GM21423 (cell line): ENCODE measurements at regions not wholly inside any gene's neighbourhood (a gene's known extent, or its start where the extent isn't known, plus 50 kb on each side); places are given as distances from the start of the nearest gene placed in this dataset.

Source experiments
- ATAC-seq: cut with Tn5 transposase; IDR thresholded peaks from one replicate; pipeline ENCODE4 v1.9.1; 2021; ENCODE audit warnings: mild to moderate bottlenecking, moderate library complexity; ENCODE audit not compliant: unreplicated experiment

- no peak for ATAC-seq
Observed at GRCh38 chr22:49590381-49590780, 237.3 kb downstream of the BRD1 start.

- no peak for ATAC-seq
Observed at GRCh38 chr22:49589811-49590210, 237.9 kb downstream of the BRD1 start.

DNA sequence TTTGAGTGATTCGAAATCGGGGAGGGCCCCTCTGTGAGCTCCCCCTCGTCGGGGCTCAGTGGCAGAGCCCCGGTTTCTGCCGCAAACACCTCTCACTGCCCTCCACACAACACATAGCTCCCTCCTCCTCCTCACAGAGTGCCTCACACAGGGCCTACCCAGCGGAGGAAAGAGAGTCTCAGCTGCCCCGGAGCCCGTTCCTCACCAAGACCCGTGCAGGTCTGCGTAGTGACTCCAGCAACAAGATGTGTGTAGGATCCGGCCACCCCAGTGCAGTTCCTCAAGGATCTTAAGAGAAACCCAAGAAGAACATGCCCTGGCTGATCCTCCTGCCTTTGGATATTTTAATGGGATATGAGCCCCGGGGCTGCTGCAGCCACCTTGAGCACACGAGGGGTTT, 238.4 kb downstream of the BRD1 start:
- no peak for ATAC-seq

DNA sequence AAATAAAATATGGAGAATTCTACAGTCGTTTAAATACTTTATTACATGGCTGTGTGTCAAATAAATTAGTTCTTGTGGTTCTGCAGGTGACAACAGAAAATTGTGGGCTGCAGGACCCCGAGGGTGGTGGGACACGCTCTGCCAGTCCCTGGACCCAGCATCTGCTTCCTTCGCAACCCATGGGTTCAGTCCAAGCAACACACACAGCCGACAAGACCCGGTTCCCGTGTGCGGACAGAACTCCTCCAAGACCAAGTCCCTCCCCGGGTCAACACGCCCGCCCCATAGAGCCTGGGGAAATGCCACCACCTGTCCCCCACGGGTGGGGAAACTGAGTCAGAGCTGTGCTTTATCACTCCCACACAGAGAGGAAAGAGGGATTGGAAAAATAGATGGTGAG, 238.9 kb downstream of the BRD1 start:
- ATAC-seq: no peak

DNA sequence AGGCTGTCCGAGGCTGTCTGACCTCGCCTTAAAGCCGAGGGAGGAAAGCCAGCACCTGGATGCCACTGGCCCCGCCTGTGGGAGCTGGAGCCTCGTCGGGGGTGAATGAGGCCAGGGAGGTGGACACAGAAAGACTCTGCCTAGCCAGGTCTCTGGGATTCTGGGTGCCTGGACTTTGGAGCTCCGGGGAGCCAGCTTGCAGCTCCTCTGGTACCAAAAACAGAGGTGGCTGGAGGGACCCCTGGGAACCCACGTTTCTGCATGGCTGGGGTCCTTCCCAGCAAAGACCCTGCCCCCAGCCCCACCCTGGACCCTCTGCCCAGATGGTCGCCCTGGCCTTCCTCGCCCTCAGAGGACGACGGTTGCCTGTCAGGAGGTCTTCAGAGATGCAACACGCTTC, 239.7 kb downstream of the BRD1 start:
- no peak for ATAC-seq

GRCh38 chr22:49587421-49587820, 240.3 kb downstream of the BRD1 start:
- no peak for ATAC-seq

DNA sequence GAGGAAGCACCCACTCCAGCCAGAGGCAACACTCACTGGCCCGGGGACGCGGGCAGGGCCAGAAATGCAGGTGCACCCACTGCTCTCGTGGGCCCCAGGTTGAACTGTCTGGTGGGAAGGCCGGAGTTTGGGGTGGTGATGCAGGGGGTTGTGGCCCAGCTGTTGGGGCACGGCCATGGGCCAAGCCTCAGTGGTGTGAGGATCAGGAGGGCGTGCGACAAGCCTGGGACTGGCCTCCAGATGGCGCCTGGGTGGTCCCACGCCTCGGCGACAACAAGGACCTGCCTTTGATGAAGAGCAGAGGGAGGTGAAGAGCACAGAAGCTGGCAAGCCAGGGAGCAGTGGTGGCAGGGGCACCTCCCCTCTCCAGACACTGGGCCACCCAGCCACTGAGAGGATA, 240.8 kb downstream of the BRD1 start:
- no peak for ATAC-seq

- ATAC-seq: no peak
Observed at GRCh38 chr22:49586244-49586748, 241.4 kb downstream of the BRD1 start.

DNA sequence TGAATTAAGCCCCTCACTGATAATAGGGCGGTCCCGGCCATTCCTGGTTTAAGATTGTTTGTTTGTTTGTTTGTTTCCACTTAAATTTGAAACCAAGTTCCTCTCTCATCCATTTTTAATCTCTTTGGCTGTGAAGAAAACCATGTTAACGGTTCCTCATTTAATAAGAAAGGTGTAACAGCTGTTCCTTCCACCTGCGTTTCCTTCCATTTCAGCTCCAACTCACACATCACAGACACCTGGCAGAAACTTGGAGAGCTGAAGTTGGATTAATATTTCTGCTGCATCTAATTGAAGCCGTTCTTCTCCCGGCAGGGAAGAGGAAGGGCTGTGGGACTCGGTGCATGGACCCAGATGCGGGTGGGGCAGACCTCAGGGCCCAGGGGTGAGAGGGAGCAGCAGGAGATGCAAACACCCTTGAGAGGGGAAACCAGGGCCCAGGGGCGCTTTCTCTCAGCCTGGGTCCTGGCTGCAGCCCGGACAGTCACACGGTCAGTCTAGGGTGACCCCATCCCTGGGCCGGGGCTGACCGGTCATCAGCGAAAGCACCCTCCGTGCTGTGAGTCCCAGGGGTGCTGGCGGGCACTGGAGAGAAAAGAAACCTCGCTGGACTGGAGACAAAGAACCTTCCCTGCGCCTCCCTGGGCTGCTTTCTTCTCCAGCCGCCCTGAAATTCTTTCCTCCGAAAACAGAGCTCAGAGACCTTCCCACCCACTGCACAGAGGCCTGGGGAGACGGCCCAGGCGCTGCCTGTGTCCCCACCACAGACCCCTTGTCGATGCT, 242.0 kb downstream of the BRD1 start:
- ATAC-seq: no peak

DNA sequence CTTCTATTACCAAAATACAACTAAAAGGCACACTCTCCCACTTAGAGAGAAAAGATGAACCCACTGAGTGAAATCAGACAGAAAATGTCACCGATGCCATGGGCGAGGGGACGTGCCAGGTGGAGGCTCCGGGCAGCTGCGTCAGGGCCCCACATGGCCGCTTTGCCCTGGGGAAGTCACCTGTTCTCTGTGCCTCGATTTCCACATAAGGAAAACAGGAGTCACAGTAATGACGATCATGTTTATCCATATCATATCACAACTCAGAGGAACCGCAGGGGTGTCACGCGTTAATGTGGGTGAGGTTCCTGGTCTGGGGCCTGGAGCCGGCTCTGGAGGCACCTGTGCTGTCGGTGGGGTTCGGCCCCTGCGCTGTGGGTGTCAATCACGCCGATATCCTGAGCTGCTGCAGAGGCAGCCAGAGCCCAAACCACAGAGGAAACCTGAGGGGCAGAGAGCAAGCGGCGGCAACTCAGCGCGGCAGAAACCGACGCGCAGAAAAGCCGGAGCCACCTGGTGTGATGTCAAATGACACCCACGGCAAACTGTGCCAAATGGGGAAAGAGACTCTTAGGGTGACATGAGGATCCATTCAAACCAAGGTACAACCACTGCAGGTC, 243.7 kb downstream of the BRD1 start:
- no peak for ATAC-seq

GRCh38 chr22:49583341-49583740, 244.3 kb downstream of the BRD1 start:
- no peak for ATAC-seq

DNA sequence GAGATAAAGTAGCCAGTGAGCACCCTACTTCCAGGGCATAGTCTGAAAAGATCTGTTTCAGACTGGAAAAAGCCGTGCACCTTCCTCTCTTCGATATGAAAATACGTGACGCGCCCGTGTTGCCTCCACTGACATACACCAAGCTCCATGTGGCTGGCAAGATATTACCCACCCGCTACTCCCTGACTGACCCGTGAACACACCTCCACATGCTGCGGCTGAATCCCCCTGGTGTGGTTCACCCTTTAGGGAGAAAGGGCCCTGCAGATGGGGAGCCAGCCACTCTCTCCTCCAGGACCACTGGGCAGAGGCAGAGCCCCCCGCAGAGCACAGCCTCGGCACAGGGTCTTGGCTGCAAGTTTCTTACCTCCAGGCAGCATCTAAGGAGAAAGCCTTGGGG, 245.0 kb downstream of the BRD1 start:
- no peak for ATAC-seq

DNA sequence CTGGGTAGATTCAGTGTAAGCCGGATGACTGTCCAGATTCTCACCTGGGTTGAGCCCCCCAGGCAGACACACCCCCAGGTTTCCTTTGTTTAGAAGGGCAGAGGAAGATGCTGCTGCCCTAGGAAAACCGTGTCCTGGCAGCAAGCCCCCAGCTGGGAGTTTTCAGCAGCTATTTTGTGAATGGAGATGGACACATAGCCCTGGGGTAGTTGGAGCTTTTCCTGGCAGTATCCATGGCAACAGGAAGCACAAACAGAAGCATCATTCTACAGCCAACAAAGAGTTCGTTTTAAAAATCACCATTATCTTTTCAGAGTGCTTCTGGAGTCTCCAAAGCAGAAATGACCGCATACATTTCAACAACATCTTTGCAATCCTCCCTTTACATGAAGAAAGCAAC, 245.5 kb downstream of the BRD1 start:
- no peak for ATAC-seq

GRCh38 chr22:49580024-49580423, 247.6 kb downstream of the BRD1 start:
- no peak for ATAC-seq

GRCh38 chr22:49577168-49578060, 250.3 kb downstream of the BRD1 start:
- no peak for ATAC-seq

- ATAC-seq: no peak
Observed at GRCh38 chr22:49576241-49577141, 251.2 kb downstream of the BRD1 start.

- no peak for ATAC-seq
Observed at GRCh38 chr22:49575703-49576081, 252.0 kb downstream of the BRD1 start.

- ATAC-seq: no peak
Observed at GRCh38 chr22:49574881-49575702, 252.6 kb downstream of the BRD1 start.

- ATAC-seq: no peak
Observed at GRCh38 chr22:49574205-49574880, 253.3 kb downstream of the BRD1 start.
